ENCODE measurements at regions not wholly inside any gene's neighbourhood (a gene's known extent, or its start where the extent isn't known, plus 50 kb on each side); places are given as distances from the start of the nearest gene placed in this dataset.
"Not testable (repeated sequence)": the region's sequence is repeated elsewhere in the genome, so short reads cannot be mapped to it uniquely, and the experiment has no call there.

- DNase-seq, result peak; percentile 91
Measured at GRCh38 chr7:149714081-149714909, 59.1 kb downstream of the ZNF467 start.

- no peak for DNase-seq
Measured at GRCh38 chr7:149713731-149714068, 59.7 kb downstream of the ZNF467 start.

- no peak for DNase-seq
Measured at GRCh38 chr7:149713061-149713730, 60.2 kb downstream of the ZNF467 start.

GRCh38 chr7:149708026-149708425 is 65.4 kb downstream of the ZNF467 start:
- DNase-seq, result no peak

- DNase-seq, result no peak
Measured at GRCh38 chr7:149707448-149707886, 65.9 kb downstream of the ZNF467 start.

- DNase-seq, result no peak
Measured at GRCh38 chr7:149706398-149706797, 67.0 kb downstream of the ZNF467 start.

GRCh38 chr7:149704507-149704906 is 68.9 kb downstream of the ZNF467 start:
- DNase-seq, result no peak

GRCh38 chr7:149703044-149703650 is 70.2 kb downstream of the ZNF467 start:
- DNase-seq, result no peak

GRCh38 chr7:149701495-149702240 is 71.7 kb downstream of the ZNF467 start:
- no peak for DNase-seq

GRCh38 chr7:149697767-149698166 is 75.6 kb downstream of the ZNF467 start:
- DNase-seq, result not testable (repeated sequence)

GRCh38 chr7:149696280-149696679 is 77.1 kb downstream of the ZNF467 start:
- no peak for DNase-seq

- DNase-seq, result no peak
Measured at GRCh38 chr7:149692557-149692982, 80.8 kb downstream of the ZNF467 start.

GRCh38 chr7:149692056-149692455 is 81.3 kb downstream of the ZNF467 start:
- no peak for DNase-seq

GRCh38 chr7:149690688-149691446 is 82.5 kb downstream of the ZNF467 start:
- DNase-seq, result no peak

GRCh38 chr7:149689291-149689721 is 84.1 kb downstream of the ZNF467 start:
- DNase-seq, result no peak

GRCh38 chr7:149688836-149689235 is 84.6 kb downstream of the ZNF467 start:
- no peak for DNase-seq

- DNase-seq, result not testable (repeated sequence)
Measured at GRCh38 chr7:149687820-149688219, 85.6 kb downstream of the ZNF467 start.

- DNase-seq, result no peak
Measured at GRCh38 chr7:149686449-149686848, 86.9 kb downstream of the ZNF467 start.

GRCh38 chr7:149686011-149686410 is 87.4 kb downstream of the ZNF467 start:
- DNase-seq, result no peak

GRCh38 chr7:149685455-149685854 is 87.9 kb downstream of the ZNF467 start:
- no peak for DNase-seq

- DNase-seq, result no peak
Measured at GRCh38 chr7:149683898-149684297, 89.5 kb downstream of the ZNF467 start.

- DNase-seq, result no peak
Measured at GRCh38 chr7:149683181-149683580, 90.2 kb downstream of the ZNF467 start.

All from activated effector memory CD4-positive, alpha-beta T cell treated with Interleukin-2 at 50 U/mL for 16 hours (primary cell).